ENCODE measurements at regions not wholly inside any gene's neighbourhood (a gene's known extent, or its start where the extent isn't known, plus 50 kb on each side); places are given as distances from the start of the nearest gene placed in this dataset.

DNA sequence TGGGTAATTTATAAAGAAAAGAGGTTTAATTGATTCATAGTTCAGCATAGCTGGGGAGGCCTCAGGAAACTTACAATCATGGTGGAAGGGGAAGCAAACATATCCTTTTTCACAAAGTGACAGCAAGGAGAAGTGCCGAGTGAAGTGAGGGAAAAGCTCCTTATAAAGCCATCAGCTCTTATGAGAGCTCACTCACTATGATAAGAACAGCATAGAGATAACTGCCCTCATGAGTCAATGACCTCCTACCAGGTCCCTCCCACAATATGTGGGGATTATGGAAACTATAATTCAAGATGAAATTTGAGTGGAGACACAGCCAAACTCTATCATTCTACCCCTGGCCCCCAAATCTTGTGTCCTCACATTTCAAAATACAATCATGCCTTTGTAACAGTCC, 115.8 kb upstream of the LAMA2 start:
- no peak for DNase-seq (ENCODE audit: low read depth)
- TF ChIP-seq CTCF (IDR thresholded peaks at IDR 0.05; ENCODE audit: insufficient read depth, low read length, severe bottlenecking): no peak
- H3K27me3 ChIP-seq (ENCODE audit: control insufficient read depth, insufficient read depth, low read length): no peaks in the 10 kb centered on the region
- FAIRE-seq: peak; percentile 36
- no peaks in the 10 kb centered on the region for H3K36me3 ChIP-seq (ENCODE audit: control insufficient read depth, insufficient read depth, low read length)
- no peak overlapping the region for H3K4me3 ChIP-seq (ENCODE audit: low read depth, low read length)

GRCh38 chr6:128763599-128764300, 119.2 kb upstream of the LAMA2 start:
- Histone ChIP-seq H3K27me3 (ENCODE audit: control insufficient read depth, insufficient read depth, low read length) (no peaks in the 10 kb centered on the region), H3K4me3 (ENCODE audit: low read depth, low read length) (no peak overlapping the region), H3K36me3 (ENCODE audit: control insufficient read depth, insufficient read depth, low read length) (no peaks in the 10 kb centered on the region)
- TF ChIP-seq CTCF (IDR thresholded peaks at IDR 0.05; ENCODE audit: insufficient read depth, low read length, severe bottlenecking): no peak
- DNase-seq (ENCODE audit: low read depth): peak; percentile 93
- no peak for FAIRE-seq

GRCh38 chr6:128759901-128760300, 123.0 kb upstream of the LAMA2 start:
- DNase-seq (ENCODE audit: low read depth) (no peak), FAIRE-seq (no peak)
- no peak for TF ChIP-seq CTCF (IDR thresholded peaks at IDR 0.05; ENCODE audit: insufficient read depth, low read length, severe bottlenecking)
- no peaks in the 10 kb centered on the region for H3K27me3 ChIP-seq (ENCODE audit: control insufficient read depth, insufficient read depth, low read length)
- no peaks in the 10 kb centered on the region for H3K36me3 ChIP-seq (ENCODE audit: control insufficient read depth, insufficient read depth, low read length)
- H3K4me3 ChIP-seq (ENCODE audit: low read depth, low read length): no peak overlapping the region

- Histone ChIP-seq H3K4me3 (ENCODE audit: low read depth, low read length) (no peak overlapping the region), H3K36me3 (ENCODE audit: control insufficient read depth, insufficient read depth, low read length) (no peaks in the 10 kb centered on the region), H3K27me3 (ENCODE audit: control insufficient read depth, insufficient read depth, low read length) (no peaks in the 10 kb centered on the region)
- TF ChIP-seq CTCF (IDR thresholded peaks at IDR 0.05; ENCODE audit: insufficient read depth, low read length, severe bottlenecking): no peak
- FAIRE-seq (peak; percentile 76), DNase-seq (ENCODE audit: low read depth) (no peak)
These were observed 123.5 kb upstream of the LAMA2 start for GRCh38 chr6:128759447-128759846.

- no peaks in the 10 kb centered on the region for H3K36me3 ChIP-seq (ENCODE audit: control insufficient read depth, insufficient read depth, low read length)
- FAIRE-seq (no peak), DNase-seq (ENCODE audit: low read depth) (peak; percentile 96)
- H3K4me3 ChIP-seq (ENCODE audit: low read depth, low read length): no peak overlapping the region
- H3K27me3 ChIP-seq (ENCODE audit: control insufficient read depth, insufficient read depth, low read length): no peaks in the 10 kb centered on the region
- no peak for TF ChIP-seq CTCF (IDR thresholded peaks at IDR 0.05; ENCODE audit: insufficient read depth, low read length, severe bottlenecking)
These were observed 125.0 kb upstream of the LAMA2 start for GRCh38 chr6:128757961-128758360.

All from bronchial epithelial cell (primary cell).